Gastrocnemius medialis (tissue), 4 donors: ENCODE measurements at regions not wholly inside any gene's neighbourhood (a gene's known extent, or its start where the extent isn't known, plus 50 kb on each side); places are given as distances from the start of the nearest gene placed in this dataset.

ENCODE experiments used
- CTCF ChIP-seq, 5 experiments: fragments of 450-650 bp in 3 of 5; fragments of 200-600 bp in 2 of 5; sonication (generic) in 2 of 5; IDR thresholded peaks in 4 of 5; conservative IDR thresholded peaks in 1 of 5; 1 replicate in 4 of 5; 2 replicates in 1 of 5; pipeline ENCODE4 v1.5.1; 2016 to 2019; ENCODE audit warnings: antibody characterized with exemption in 5 of 5, mild to moderate bottlenecking in 3 of 5, moderate library complexity in 3 of 5
- POLR2A ChIP-seq, 2 donors: fragments of 450-650 bp; IDR thresholded peaks; one replicate each; pipeline ENCODE4 v1.6.1; 2017; ENCODE audit warnings: antibody characterized with exemption in 2 of 2, mild to moderate bottlenecking in 2 of 2, moderate library complexity in 2 of 2

GRCh38 chr3:21310891-21311290, 440.1 kb downstream of the ZNF385D start:
- TF ChIP-seq CTCF (IDR thresholded peaks at IDR 0.05 in 4 of 5, conservative IDR thresholded peaks at IDR 0.05 in 1 of 5) = no peak
- TF ChIP-seq POLR2A (IDR thresholded peaks at IDR 0.05) = no peak
